ENCODE measurements at regions not wholly inside any gene's neighbourhood (a gene's known extent, or its start where the extent isn't known, plus 50 kb on each side); places are given as distances from the start of the nearest gene placed in this dataset.
"Not testable (repeated sequence)": the region's sequence is repeated elsewhere in the genome, so short reads cannot be mapped to it uniquely, and the experiment has no call there.

DNA sequence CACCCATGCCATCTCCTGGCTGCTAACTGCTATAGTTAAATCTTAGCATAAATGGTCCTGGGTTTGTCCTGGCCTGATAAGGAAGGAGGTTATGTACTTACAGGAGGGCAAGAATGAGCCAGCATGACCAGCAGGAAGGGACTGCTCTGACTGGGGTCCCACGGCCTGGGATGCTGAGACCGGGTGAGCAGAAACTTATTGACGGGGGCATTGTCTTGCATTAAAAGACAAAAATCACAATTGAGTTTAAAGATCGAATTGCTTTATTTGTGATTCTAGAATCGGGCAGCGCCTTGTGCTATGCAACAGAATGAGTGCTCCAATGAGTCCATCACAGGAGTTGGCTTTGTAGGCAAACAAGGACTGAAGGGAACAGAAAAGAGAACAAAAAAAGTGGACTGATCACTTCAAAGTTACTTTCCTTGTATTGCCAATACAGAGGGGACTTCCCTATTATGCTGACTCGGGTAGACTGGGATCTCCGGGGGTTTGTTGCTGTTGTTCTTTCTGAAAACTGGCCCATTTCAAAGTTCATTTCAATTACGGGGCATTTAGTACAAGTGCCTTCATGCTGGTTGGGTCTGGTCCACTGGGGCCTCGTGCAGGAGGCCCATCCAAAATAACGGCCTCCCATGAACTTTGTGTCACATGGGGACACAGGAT is 87.1 kb upstream of the SLC66A3 start:
- H3K27ac ChIP-seq, result no peak overlapping the region
- DNase-seq (ENCODE audit: low read depth, low spot score), result no peak

DNA sequence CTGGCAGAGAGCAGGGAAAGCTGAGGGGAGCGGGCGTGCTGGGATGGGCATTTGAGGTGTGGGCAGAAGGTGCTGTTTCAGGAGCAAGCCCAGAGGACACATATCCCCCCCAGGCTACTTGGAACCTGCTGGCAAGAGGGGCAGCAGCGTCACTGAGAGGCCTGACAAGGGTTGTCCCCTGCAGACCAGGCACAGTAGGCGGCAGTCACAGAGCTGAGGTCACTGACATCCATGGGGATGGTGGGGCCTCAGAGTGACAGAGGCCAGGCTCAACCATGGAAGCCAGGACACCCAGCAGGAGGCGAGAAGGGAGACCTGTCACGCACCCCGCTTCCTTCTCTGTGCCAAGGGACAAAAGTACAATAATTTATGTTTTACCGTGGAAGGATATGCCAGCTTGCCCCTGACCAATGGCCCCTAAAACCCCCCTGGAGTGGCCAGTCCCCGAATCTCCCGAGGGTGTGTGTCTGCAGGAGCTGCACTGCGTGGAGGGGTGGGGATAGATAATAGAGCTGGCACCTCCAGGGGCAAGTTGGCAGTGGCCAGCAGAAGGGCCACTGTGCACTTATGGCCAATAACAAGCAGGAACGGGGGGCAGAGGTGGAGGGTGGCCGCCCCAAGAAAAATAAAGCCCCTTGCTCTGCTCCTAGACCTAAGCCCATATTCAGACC is 86.3 kb upstream of the SLC66A3 start:
- H3K27ac ChIP-seq, result no peak overlapping the region
- no peak for DNase-seq (ENCODE audit: low read depth, low spot score)

DNA sequence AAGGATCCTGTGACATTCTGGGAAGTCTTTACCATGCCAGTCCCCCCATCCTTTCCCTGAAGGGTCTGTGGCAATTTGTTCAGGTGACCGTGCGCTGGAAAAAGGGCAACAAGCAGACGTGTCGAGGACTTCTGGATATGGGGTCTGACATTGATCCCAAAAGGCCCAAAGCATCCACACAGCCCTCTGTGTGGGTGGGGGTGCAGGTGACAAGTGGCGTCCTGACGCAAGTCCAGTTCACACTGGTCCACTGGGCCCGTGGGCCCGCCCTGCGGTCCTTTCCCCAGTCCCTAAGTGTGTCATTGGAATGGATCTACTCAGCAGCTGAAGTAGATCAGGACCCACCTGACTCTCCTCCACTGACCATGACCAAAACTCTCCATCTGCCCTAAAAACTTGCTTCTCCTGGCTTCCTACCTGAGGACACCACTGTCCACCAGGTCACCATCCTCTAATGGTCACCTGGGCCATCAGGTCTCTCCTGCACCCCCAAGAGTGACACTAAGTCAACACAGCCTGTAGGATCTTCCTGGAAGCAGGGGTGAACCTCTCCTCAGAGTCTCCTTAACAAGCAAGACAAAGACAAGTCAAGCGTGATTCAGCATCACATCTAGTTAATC is 85.6 kb upstream of the SLC66A3 start:
- no peak overlapping the region for H3K27ac ChIP-seq

DNA sequence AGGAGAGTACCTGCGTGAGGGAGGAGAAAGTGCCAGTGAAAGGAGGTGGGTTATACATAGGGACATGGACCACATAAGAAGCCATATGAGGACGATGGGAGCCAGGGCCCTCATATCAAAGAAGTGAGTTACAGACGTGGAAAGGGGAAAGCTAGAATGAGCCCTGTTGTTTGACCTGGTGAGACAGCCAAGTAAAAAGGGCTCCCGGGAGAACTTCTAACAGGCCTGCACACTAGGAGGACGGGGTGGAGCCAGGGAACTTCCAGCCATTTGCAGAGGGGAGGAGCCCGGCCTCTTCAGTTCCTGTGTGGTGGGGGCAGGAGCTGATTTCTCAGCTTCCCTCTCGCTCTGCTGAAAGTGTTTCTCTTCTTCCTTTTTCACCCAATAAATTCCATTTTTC is 84.1 kb upstream of the SLC66A3 start:
- DNase-seq (ENCODE audit: low read depth, low spot score), result no peak
- H3K27ac ChIP-seq, result no peak overlapping the region

More for the DNA sequence above, 85.6 kb upstream of the SLC66A3 start:
- DNase-seq (ENCODE audit: low read depth, low spot score), result no peak

DNA sequence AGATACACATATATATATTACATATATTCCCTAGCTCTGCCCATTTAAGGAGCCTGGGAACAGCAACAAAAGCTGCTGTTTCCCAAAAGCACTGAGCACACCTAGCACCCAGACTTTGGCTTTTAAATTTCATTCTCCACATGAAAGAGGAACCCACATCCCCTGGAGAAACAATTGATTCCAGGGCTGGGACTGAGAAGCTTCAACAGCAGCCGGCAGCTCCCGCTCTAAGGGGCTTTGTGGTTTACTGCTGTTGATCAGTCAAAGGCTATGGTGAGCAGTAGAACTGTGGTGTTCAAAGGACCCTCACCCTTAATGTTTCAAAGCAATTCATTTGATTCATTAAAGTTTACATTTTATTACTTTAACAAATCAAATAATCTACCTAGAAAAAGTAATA is 83.3 kb upstream of the SLC66A3 start:
- DNase-seq (ENCODE audit: low read depth, low spot score), result no peak
- no peak overlapping the region for H3K27ac ChIP-seq

DNA sequence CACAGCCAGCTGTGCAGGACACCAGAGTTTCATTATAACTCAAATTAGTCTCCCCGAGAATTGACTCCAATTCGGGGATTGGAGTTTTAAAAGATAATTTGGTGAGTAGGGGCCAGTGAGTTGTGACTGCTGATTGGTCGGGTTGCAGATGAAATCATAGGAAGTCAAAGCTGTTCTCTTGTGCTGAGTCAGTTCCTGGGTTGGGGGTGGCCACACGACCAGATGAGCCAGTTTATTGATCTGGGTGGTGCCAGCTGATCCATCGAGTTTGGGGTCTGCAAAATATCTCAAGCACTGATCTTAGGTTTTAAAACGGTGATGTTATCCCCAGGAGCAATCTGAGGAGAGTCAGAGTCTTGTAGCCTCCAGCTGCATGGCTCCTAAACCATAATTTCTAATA is 82.7 kb upstream of the SLC66A3 start:
- no peak for DNase-seq (ENCODE audit: low read depth, low spot score)
- no peak overlapping the region for H3K27ac ChIP-seq

DNA sequence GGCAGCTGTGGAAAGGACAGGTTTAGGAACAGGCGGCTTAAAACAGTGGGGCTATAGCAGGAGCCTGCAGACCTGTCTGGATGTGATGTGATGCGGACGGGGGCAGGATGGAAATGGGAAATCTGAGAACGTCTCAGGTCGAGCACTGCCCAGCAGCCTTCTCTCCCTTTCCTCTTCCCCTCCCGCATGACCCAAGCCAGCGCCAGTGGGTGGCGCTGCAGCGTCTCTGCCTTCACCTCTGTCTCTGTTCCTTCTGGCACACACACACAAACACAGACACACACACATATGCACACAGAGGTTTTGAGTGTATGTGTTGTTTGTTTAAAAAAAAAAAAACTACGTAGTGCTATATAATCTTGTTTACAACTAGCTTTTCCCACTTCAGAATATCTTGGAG is 82.0 kb upstream of the SLC66A3 start:
- no peak overlapping the region for H3K27ac ChIP-seq
- no peak for DNase-seq (ENCODE audit: low read depth, low spot score)

DNA sequence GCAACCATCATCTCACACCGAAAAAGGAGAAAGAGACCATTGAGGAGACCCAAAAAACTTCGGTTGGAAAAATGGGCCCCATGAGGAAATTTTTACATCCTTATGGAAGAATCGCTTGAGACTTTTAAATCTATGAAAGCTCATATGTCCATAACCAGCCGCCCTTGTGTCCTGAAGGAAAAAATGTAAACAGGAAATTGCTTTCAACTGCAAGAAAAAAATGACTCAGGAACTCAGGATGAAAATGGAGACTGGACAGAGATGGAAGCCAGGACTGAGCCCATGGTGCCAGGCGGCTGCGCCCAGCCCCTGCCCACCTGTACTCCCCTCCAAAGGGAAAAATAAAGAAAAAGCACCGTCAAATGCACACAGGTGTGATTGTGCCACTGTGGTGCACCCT is 81.5 kb upstream of the SLC66A3 start:
- DNase-seq (ENCODE audit: low read depth, low spot score), result no peak
- H3K27ac ChIP-seq, result no peak overlapping the region

DNA sequence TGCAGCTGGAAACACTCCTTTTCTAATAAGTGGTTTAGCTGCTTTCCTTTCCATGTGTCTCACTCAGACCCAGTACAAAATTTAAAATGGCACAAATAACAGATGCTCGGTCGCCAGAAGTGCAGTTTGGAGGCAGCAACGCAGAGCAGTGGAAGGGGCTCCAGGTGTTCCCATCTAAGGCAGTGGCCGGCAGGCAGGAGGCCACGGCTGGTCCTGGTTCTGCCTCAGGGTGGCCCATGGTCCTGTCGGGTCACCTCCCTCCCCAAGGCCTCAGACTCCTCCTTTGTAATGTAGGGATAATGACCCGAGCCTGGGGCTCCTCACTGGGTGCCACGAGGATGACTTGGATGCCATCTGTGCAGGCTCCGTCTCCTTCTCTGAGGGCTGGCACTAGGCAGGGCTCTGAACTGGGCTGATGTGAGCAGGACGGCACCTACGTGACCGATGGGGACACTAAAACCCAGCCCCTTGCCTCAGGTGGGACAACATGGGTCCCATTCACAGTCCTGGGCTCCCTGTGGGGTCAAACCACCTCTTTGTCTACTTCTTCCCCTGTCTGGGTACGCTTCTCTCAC is 80.9 kb upstream of the SLC66A3 start:
- no peak for DNase-seq (ENCODE audit: low read depth, low spot score)
- H3K27ac ChIP-seq, result no peak overlapping the region

DNA sequence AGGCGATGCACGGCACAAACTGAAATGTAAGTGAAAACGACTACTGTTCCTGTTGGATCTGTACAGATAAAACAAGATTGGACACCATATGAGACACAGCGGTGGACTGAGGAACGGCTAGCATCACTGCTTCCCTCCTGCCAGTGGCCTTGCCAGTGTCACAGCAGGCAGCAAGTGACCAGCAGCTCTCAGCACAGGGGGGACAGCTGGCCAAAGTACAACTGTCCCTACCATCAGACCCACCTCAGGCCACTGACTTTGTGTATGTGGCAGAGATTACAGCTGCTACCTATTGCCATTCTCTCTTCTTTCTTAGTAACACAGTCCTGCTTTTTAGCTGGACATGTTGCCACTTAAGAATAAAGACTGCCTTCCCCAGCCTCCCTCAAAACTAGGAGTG is 80.0 kb upstream of the SLC66A3 start:
- no peak overlapping the region for H3K27ac ChIP-seq
- DNase-seq (ENCODE audit: low read depth, low spot score), result no peak

DNA sequence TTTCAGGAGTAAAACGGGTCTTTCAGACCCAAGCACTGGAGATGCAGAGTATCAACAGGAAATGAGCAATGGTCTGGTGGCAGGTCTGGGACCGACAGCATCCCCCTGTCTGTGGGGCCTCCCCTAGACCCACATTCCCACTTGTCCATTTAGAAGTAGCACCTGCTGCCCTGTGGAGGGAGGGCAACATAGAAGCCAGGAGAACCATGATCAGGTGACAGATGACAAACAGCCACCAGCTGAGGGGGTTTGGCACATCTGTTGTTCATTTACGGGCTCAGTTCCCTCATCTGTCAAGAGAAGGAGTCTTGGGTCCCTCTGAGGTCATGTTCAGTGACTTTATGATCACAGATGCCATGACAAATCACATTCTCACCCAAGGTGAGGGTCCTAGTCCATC is 77.9 kb upstream of the SLC66A3 start:
- no peak overlapping the region for H3K27ac ChIP-seq
- no peak for DNase-seq (ENCODE audit: low read depth, low spot score)

DNA sequence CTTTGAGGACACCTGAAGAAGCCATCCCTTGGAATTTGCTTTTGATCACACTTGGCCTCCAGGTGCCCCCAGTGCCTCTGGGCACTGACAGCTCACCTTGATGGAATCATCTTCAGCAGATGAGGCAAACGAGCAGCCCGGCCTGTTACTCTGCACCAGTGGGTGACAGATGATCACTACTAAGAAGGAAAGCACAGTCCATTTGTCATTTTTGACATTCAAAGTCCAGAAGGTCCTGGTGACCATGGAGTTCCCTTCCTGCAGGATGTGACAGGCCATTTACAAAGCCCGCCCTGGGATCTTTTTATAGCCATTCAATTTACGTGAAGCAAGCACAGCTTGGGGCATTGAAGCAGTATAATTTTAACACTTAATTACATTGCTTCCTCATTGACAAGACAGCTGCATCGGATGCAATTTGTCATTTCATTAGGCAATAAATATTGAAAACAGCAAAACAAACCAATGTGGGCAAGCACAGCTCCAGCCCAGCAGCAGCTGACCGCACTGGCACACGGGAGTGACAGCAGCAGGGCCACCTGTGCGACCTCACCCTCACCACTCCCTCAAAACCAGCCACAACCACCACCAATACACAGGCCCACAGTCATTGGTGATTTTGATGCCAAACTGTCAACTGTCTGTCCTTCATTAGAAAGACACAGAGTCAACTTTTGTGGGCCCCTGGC is 76.0 kb upstream of the SLC66A3 start:
- no peak overlapping the region for H3K27ac ChIP-seq
- DNase-seq (ENCODE audit: low read depth, low spot score), result no peak

DNA sequence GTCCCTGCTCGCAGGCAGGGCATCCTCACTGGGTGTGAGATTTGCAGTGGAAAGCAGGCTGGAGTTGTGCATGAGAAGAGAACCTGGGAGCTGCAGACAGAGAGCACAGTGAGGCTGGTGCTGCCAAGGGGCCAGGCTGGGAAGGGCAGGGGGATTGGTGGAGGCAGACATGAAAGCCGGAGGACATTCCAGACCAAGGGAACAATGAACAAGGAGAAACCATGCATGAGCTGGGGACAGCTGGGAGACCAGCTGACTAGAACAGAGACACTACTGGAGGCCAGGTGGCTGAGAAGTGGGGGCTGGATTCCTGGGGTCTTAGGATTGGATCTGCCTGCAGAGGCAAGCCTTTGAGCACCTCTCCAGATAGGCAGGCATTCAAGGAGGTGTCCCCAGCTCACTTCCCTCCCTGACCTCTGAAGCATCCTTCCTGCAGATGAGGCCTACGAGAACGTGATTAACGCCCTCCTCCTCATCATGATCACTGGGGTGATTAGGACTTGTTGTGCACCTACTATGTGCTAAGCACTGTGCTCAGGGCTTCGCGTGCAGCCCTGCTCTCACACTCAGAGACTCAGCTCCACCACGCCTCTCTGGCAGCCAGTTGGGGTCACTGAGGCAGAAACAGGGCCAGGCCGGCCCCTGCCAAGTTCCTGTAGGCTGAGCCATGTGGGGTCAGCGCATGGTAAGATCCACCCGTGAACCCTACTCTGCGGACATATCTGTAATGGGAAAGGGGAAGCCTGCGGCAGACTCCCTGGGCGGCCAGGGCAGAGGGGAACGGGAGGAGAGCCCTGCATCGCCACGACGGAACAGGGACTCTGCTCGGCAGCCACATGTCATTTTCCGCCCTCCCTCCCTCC is 74.8 kb upstream of the SLC66A3 start:
- no peak overlapping the region for H3K27ac ChIP-seq
- DNase-seq (ENCODE audit: low read depth, low spot score), result no peak

DNA sequence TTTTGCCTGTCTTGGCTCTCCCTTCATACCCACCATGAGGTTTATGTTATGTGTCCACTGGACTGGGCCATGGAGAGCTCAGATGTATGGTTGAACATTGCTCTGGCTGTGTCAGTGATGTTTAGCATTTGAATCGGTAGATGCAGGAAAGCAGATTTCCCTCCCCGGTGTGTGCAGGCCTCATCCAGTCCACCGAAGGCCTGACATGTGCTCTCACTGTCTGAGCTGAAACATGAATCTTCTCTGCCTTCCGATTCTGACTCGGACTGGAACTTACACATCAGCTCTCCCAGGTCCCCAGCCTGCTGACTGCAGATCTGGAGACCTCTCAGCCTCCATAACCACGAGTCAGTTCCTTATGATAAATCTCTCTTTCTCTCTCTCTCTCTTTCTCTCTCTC is 72.4 kb upstream of the SLC66A3 start:
- DNase-seq (ENCODE audit: low read depth, low spot score), result no peak

DNA sequence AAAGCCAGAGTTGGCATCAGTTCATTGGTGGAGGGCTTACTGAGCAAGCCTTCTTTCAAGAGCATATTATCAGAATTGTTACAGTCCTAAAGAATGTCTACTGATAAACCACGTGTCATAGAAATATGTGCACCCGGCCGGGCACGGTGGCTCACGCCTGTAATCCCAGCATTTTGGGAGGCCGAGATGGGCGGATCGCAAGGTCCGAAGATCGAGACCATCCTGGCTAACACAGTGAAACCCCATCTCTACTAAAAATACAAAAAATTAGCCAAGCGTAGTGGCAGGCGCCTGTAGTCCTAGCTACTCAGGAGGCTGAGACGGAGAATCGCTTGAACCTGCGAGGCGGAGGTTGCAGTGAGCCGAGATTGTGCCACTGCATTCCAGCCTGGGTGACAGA is 66.4 kb upstream of the SLC66A3 start:
- not testable (repeated sequence) for H3K27ac ChIP-seq; DNase-seq (ENCODE audit: low read depth, low spot score)

More for the DNA sequence above, 72.4 kb upstream of the SLC66A3 start:
- no peak overlapping the region for H3K27ac ChIP-seq

DNA sequence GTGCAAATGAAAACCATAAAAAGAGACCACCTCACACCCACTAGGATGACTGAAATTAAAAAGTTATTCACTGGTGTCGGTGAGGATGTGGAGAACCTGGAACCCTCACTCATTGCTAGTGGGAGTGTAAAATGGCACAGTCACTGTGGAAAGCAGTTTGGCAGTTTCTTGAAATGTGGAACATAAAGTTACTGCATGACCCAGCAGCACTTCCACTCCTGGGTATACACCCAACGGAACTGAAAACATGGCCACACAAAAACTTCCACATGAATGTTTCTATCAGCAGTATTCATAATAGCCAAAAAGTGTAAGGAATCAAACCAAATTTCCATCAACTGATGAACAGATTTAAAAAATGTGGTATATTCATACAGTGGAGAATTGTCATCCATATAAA is 65.1 kb upstream of the SLC66A3 start:
- no peak for DNase-seq (ENCODE audit: low read depth, low spot score)
- H3K27ac ChIP-seq, result no peak overlapping the region

DNA sequence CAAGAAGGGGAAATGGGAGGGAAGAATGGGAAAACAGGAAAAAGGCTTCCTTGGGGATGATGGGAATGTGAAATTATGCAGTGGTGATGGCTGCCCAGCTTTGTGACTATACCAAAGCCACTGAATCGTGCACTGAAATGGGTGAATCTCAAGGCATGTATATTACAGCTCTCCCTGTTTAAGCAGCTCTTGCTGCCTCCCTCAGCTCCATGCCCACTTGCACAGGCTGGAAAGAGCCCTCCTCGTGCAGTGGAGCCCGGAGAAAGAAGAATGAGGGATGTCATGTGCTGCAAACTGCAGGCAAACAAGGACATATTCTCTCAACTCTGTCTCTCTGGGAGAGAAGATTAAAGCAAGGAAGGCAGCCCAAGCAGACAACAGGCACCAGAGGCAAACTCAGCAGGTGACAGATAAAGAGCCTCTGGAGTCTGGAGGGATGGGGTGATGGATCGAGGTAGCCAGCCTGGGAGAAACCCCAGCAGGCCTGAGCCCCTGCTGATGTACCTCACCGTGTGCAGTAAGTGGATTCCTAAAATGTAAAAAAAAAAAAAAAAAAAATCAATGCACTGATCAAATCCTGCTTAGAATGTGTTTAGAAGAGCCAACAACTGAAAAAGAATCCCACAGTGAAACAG is 62.4 kb upstream of the SLC66A3 start:
- no peak for DNase-seq (ENCODE audit: low read depth, low spot score)
- H3K27ac ChIP-seq, result no peak overlapping the region

DNA sequence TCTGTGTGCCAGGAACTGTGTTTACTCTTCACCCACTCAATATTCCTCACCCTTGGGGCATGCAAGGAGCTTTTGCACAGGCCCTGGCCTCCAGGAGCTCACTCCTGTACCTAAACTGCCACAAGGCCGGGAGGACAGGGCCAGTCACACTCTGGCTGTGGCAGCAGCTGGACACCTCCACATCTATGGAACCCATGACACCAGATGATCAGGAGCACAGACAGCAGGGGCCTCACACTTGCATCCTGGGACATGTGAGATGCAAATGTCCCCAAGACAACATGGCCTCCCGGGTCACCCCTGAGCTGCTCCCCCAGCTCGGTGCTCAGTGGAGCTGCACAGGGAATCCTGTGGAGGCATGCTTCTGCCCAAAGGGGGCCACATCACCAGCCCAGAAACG is 61.8 kb upstream of the SLC66A3 start:
- DNase-seq (ENCODE audit: low read depth, low spot score), result no peak
- no peak overlapping the region for H3K27ac ChIP-seq

DNA sequence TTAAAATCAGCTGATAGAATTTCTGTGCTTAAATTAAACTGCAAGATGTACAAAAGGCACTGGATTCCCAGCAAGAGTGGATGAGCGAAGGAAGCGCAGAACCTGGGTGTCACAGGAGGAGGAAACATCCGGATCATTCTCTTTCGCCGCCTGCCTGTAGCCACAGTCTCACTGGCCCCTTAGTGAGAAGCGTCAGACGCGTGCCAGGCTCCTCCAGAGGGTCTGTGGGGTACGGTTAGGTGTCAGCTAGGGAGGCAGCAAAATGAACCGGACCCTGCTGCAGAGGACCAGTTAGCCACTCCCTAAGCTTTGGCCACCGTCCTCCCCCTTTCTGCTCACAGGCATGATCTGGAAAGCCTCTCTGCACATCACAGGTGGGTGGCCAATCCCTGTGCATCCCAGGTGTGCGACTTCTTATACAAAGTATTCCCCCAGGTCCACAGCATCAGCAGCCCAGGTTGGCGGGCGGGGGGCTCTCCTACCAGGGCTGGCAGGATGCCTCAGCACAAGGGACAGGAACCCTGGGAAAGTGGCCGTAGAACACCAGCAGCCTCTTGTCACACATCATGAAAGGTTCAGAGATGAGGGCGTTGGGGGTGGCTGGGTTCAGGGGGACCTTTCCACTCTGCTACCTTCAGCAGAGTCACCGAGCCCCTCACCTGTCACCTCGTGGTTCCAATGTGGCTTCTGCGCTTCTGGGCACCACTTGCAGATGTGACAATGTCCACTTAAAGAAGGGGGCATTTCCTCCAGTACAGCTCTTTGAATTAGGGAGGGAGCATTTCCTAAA is 61.1 kb upstream of the SLC66A3 start:
- DNase-seq (ENCODE audit: low read depth, low spot score), result no peak
- no peak overlapping the region for H3K27ac ChIP-seq
